CD1c-positive myeloid dendritic cell (primary cell): ENCODE measurements at regions not wholly inside any gene's neighbourhood (a gene's known extent, or its start where the extent isn't known, plus 50 kb on each side); places are given as distances from the start of the nearest gene placed in this dataset.

Experiments used
- DNase-seq: peaks from one replicate; pipeline ENCODE4 v3.0.0-alpha.2; 2016; ENCODE audit errors: extremely low spot score

DNA sequence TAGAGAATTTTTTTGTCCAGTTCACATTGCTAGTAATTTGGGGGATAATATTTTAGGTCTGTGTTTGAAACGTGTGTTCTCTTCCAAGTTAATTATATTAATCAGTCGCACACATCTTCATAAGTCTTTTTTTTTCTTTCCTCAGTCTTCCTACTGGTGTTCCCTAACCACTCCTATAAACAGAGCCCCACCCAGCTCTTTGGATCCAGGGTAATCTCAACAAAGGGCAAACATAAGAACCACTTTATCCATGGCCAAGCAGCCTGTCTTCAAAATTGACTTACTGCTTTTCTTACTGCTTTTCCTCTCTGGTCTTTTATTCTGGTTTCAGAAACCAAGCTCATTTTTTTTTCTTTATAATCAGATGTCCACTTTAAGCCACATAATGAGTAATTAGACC, 266.8 kb upstream of the NECTIN3 start:
- no peak for DNase-seq

DNA sequence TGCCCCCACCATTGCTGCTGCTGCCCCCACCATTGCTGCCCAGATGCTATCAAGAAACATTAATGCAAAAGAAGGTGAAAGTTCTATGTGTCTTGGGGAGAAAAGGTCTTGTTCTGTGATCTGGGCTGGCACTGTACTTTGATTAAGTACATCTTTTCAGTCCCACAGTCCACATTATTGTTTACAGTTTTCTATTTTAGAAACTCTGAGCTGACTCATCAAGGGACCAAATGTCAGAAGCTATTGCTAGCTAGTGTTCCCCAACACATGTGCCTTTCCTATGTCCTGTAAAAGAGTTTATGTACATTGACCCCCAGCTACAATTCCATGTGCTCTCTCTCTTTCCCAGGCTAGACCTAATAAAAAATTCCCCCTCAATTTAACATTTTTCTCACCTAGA, 264.7 kb upstream of the NECTIN3 start:
- DNase-seq: no peak

DNA sequence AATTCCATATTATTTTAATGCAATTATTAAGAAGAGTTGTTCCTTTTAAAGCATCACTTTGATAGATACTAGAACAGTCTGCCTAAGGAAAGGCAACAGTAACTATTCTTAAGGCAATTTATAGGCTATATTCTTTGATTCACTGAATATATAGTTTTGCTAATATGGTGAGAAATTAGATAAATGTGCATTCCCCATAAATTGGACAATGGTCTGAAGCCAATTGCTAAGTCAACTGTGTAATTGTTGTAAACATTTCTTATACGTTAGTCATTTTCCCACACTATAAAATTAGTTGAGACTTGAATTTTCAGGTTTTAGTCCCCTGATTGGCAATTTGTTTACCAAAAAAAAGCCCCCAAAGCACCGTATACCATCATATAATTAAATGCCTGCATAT, 263.0 kb upstream of the NECTIN3 start:
- DNase-seq: no peak

DNA sequence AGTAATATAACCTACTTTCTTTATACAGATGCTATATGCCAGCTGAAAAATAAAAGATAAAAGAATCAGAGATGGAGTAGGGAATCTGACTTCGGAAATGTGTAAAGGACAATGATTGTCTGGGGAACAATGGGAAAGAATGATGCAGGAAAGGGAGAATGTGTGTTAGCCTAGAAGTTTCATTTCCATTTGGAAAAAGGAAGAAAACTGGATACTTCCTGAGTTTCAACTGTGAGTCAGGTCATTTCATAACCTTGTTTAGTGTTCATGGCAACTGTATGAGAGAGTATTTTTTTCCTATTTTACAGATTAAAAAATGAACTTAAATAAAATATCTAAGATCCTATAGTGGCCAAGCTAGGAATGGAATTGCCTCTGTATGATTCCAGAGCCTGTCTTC, 261.3 kb upstream of the NECTIN3 start:
- DNase-seq: no peak

DNA sequence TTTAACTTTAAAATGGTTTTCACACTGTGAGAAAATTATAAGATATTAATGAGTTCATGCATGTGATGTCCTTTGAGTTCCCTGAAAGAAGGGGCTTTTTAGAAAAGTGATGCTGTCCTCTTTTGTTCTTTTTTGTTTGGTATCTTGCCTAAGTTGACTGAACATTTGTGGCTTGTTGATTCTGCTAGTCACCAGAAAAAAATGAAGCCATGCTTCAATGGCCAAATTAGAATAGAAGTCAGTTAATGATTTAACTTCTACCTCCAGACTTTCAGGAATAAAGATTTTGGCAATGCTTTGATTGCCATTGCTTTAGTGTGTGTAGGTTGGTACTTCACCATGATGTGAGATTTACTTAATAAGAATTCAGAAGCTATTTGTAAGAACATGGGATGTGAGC, 260.6 kb upstream of the NECTIN3 start:
- no peak for DNase-seq

DNA sequence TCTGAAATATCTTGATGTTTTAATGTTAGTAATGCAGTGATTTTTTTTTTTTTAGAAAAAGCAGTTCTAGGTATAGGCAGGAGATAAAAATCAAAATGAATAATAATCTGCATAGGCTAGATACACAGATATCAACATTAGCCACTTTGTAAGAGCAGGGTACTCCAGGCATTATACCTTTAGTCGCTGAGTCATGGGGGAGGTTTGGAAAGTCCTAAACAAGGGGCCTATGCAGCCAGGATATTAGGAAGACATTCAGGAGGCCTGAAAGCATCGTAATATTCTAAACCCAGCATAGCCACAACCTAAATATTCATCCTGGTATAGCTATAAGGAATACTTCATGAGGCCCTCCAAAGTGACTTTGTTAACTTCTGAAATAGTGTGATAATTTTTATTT, 258.1 kb upstream of the NECTIN3 start:
- no peak for DNase-seq

DNA sequence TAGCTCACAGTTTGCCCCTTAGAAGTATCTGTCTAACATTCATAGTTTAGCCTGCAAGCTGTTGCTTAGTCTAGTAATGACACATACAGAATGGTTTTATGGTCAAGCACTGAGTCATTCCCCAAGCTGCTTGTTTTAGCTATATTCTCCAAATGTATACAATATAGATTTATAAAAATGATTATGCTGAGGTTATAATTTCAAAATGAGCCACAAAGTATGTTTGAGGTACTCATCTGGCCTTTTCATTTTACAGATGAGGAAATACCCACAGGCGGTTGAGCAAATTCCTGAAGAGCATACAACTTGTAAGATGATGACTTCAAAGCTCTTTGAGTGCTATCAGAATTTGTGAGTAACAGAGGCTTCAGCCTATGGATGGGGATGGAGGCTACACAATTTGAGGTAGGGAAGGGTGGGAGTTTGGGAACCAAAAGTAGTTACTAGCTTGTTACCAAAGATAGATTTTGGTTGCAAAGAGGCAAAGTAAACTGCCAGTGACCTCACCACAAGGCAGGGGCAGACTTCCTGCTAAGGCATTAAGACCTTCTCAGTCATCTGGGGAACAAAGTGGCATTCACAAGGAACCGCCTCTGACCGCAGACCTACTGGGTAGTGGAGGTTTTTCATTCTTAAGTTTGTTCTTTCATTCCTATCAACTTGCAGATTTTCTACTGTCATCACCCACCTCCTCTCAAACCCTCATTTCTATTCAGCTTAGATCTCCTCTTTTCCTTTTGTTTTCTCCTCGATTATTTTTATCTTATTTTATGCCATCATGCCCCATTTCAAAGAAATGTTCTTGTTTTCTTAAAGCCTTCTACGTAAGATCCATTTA, 257.2 kb upstream of the NECTIN3 start:
- no peak for DNase-seq

DNA sequence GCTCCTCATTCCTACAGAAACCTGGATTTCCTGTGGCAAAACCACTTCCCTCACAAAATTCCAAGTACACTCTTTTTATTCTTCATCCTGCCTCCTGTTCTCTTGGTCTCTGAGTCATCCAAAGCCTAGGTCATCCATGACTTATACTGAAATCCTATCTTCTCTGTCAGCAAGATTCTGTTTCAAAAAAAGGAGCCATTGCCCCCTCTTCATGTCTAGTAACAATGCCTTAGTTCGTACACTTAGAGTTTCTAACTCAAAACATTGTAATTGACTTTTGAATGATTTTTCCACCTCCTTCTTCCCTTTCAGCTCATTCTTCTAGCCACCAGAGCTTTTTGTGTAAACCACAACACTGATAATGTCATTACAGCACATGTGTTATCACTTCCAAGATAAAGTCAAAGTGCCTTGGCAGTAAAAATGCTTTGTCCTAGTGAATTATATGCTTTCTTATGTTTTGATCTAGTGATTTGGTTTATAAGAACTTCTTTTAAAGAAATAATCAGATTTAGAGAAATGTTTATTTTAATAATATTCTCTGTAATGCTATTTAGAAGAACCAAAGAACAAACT, 256.5 kb upstream of the NECTIN3 start:
- DNase-seq: no peak

DNA sequence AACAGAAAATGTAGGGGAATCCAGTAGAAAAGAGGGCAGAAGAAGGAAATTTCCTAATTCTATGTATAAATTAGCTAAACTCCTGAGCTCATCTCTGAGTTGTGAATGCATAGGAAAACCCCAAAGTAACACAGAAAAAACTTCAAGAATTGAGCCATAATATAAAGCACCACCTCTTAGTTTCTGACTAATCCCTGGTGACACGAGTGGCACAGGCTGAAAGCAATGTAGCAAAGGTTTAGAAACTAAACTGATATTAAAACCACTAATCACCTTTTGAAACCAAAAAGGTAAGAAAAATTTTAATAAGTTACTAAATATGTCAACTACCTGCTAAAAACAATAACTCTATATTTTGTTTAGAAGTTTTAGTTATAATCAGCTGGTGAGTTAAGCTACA, 255.6 kb upstream of the NECTIN3 start:
- DNase-seq: no peak

DNA sequence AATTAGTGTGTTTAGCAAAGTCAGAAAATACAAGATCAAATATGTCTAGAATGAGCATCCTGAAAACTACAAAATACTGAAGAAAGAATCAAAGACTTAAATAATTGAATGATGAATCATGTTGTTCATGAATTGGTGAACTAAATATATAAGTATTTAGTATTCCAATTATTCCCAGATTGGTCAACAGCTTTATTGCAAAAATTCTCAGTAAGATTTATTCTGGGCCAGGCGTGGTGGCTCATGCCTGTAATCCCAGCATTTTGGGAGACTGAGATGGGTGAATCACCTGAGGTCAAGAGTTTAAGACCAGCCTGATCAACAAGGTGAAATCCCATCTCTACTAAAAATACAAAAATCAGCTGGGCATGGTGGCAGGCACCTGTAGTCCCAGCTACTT, 250.0 kb upstream of the NECTIN3 start:
- no peak for DNase-seq

DNA sequence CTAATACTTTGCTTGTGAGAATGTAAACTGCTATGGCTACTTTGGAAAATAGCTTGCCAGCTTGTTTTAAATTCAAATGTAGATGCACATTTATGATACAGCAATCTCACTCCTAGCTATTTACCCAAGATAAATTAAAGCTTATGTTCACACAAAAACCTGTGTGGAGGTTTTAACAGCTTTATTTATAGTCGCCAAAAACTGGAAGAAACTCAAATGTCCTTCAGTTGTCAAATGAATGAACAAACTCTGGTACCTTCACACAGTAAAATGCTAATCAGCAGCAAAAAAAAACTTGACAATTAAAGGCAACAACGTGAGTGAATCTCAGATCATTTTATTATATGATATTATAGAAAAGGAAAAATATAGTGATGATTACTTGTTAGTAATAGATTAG, 248.6 kb upstream of the NECTIN3 start:
- no peak for DNase-seq

DNA sequence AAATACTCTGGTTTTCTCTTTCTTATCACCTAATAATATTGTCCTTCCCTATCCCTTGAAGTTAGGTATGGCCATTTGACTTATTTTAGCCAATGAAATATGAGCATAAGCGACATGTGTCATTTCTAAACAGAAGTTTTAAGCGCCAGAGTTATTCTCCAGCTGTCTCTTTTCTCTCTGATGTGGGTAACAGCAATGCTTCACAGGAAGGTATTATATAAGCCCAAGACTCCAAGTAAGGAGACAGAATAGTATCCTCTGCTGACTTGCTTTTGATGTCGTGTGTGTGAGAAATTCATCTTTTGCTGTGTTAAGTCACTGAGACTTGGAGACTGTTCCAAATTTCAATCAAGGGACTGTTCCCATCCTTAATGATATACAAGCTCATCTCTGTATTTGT, 224.6 kb upstream of the NECTIN3 start:
- DNase-seq: no peak

DNA sequence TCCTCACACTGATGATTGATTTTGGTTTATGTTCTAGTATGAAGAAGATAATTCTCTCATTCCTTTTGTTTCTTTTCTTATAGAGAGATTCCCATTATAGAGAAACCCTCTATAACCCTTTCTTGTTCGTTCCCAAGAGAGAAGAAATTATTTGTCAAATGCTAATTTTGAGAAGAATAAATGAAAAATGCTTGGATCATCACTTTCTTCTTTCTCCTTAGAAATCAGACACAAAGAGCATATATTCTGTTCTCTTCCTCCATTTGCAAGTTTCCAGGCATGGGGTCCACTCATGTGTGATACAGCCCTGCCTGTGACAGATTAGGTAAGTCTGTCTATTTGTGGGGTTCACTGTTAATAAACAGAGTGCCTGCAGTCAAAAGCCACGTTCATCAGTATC, 222.6 kb upstream of the NECTIN3 start:
- DNase-seq: no peak

DNA sequence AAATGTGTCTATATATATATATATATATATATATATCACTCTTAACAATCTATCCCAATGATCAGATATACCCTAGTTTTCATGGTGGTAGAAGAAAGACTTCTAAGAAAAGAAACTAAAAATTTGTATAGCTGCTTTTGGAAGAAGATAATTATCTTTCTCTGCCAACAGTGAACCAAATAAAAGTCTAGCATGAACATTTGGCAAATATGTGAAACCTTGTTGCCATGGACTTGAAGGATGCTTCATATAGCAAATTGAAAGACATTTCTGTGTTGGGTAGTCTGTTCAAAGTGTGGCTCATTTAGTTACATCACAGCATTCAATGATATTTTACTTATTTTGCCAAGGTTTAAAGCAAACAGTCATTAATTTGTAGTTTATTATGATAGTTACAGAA, 219.9 kb upstream of the NECTIN3 start:
- DNase-seq: no peak

DNA sequence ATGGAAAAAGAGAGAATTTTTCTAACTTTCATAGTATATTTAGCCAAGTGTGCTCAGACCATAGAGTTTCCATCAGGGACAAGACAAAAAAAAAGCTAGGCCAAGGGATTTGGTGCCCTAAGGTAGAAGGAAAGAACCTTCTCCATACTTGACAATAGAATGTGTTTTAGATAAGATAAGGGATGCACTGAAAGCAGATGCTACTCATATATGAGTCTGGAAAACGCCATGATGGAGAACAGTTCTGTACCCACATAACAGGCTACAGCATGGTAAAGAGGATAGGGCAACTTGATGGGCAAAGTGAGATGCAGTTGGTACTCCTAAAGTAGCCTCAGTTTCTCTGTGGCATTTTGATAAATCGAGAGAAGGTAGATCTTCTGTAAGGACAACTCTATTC, 216.4 kb upstream of the NECTIN3 start:
- no peak for DNase-seq

DNA sequence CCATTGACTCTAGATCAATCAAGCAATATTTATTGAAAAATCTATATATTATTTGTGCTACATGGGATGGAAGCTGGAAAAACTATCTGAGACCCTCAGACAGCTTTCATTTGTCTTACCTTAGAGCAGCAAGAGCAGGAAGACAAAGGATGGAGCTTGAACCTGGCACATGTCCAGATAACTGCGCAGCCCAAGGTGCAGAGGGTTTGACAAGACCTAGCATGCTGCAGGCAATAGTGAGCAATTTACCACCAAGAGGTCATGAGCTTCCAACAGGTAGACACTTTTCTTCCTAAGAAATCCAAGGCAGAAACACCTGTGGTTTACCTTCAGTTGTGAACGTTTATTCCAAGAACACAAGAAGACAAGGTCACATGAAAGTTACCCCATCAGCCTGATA, 214.7 kb upstream of the NECTIN3 start:
- no peak for DNase-seq

DNA sequence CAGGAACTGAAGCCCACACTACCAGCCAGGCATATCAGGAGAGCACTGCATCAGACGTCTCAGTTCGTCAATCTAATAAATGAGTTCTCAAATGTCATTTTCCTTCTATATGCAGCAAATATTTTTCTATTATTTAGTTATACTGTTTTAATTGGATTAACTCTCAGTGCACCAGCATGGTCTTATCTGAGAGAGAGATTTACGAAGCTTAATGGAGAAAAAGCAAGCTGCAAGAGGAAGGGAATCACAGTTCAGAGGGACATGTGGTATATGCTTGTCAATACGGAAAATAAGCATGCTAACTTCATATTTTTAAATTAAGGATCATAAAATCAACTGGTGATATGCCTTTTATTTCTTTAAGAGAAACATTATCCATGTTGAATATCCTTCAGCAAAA, 213.1 kb upstream of the NECTIN3 start:
- DNase-seq: no peak

DNA sequence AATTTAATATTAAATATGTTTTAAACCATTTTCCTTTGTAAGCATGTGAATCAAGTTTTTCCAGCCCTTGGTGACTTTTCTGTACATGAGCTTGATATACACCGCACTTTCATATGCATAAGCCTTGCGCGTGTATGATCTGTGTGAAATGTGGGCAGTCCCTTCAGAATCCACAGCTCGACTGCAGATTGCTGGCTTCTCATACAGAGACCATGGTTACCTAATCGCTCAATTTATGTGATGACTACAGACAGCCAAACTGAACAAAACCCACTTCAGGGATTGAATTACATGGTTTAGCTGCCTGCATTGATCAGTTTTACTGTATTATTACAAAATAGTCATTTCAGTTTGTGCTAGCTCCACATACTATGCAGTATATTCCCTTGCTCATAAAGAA, 212.3 kb upstream of the NECTIN3 start:
- no peak for DNase-seq

DNA sequence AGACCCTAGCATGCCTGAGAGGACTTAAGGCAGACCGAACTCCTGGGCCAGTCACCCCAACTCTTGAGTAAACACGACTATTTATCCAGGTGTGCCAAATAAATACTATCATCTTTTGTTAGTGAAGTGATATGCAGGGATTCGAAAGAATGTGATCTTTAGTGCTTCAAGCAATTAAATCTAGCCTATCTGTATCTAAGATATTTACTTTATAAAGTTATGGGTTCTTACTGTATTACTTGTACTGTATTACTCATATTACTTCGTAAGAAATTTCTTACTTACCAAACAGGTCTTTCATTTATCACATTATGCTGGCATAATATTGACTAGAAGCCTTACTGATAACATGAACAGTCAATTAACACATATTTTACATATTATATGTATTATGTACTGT, 211.6 kb upstream of the NECTIN3 start:
- DNase-seq: no peak

DNA sequence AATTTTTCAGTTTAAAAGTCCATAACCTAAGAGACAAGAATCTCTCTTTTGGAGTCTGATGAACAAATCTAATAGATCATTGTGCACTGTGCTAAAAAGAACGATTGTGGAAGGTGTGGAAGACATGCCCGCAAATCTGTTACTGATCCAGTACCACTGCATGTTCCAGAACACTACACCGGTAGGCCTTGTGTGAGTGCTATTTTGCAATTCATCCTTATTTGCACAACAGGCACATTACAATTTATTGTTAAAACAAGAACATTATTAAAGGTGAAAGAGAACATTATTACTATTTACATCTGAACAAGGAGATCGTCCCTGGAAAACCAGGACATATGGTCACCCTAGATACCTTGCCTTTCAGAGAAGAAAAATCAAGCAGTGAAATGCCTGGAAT, 205.7 kb upstream of the NECTIN3 start:
- DNase-seq: no peak

DNA sequence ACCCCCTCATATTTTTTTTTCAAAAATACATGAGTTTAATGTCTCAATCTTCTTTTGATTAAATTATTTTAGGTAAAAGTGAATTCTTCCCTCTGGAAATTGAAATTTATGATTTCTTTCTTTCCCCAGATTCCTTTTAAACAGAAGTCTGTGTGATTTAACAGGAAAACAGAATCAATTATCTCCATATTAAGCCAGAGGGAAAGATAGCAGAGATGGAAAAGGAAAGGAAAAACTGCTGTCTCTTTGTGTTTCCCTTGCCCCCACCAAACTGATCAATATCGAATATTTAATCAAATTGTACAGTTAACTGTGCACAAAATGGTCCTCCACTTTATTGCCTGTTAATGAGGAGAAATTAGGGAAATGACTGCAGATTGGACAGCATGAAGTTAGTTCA, 203.5 kb upstream of the NECTIN3 start:
- DNase-seq: no peak

DNA sequence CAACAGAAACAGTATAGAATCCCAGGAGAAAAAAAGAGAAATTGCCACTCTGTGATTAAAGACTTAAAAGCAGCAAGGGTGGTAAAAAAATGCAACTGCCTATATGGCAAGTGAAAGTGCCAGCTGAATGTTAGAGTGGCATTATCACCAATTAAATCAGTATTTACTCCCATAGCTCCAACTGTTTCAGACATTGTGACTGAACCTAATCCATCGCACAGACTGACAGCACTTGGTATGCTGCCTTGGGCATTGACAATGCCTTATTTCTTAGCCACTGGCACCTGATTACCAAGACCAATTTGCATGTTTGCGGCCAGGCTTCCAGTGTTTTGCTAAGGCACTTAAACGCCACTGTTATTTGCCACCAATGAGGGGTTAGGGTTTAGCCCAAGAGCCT, 201.9 kb upstream of the NECTIN3 start:
- DNase-seq: no peak

DNA sequence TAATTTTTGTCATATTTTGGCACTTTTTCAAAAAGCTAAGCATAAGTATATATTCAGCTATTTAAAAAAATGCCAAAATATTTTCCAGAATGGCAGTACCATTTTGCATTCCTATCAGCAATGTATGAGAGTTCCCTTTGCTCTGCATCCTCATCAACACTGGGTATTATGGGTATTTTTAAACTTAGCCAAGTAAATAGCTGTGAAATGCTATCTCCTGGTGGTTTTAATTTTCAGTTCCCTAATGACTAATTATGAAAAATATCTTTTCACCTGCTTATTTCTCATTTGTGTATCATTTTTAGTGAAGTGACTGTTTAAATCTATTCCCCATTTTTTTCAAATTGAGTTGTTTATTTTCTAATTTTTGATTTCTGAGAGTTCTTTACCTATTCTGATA, 199.7 kb upstream of the NECTIN3 start:
- DNase-seq: no peak

DNA sequence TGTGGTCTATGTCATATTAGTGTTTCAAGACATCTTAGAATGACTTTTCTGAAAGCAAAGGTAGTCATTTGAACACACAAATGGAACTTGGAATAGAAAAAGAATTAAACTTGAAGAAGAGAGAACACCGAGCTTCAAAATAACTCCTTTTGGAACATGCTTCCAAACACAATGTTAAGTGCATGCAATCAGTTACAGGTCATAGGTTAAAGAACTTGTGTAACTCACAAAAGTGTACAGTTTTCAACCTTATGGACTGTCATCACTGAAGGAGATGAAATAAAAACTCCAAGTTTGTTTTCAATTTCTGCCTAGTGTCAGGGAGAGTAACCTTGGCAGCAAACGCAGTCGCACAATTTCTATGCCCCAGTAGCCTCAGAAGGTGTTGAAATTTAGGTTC, 192.9 kb upstream of the NECTIN3 start:
- no peak for DNase-seq
